HepG2 (cell line): ENCODE measurements at regions not wholly inside any gene's neighbourhood (a gene's known extent, or its start where the extent isn't known, plus 50 kb on each side); places are given as distances from the start of the nearest gene placed in this dataset.

Experiments
- ATAC-seq: fragments of 200-7000 bp; cut with Tn5 transposase; 3 replicates; pipeline ENCODE4 v1.9.1; 2020; ENCODE audit warnings: mild to moderate bottlenecking, moderate library complexity
- BruUV-seq: library from RNA; stranded (reverse); fragments of 400-500 nt; replicated peaks from 2 replicates; lab custom pipeline; 2021; lab: Mats Ljungman, UMichigan
- CTCF ChIA-PET: fragments of 300-600 bp; formaldehyde crosslinking; extraction: SDS; loops from one replicate; lab custom pipeline; 2021; ENCODE audit warnings: low total read pairs, inconsistent platforms, low intra/inter-chr PET ratio; lab: Yijun Ruan, JAX
- POLR2A ChIA-PET: fragments of 350-600 bp; sonication (Branson Sonifier 250); formaldehyde crosslinking; loops from one replicate; lab custom pipeline; 2020; ENCODE audit warnings: antibody characterized with exemption, inconsistent platforms; lab: Yijun Ruan, JAX
- DNase-seq: peaks from one replicate; pipeline ENCODE4 v3.0.0-alpha.2; 2015; ENCODE audit warnings: low spot score
- FAIRE-seq: peaks from 3 replicates; lab custom pipeline; 2011; peaks lifted over from hg19 to GRCh38; lab: Jason Lieb, UNC
- H2AFZ ChIP-seq: one replicate; pipeline ENCODE4 v1.6.1; 2011; ENCODE audit warnings: low read length, inconsistent platforms
- H3K27ac ChIP-seq: fragments of 300-600 bp; 3 replicates; pipeline ENCODE4 v1.8.0; 2011; ENCODE audit warnings: mixed run types, mild to moderate bottlenecking, mixed read lengths, low read length, inconsistent platforms; ENCODE audit not compliant: insufficient read depth; ENCODE audit errors: extremely low read length
- H3K27me3 ChIP-seq, 2 experiments: fragments of 200-600 bp in 1 of 2; 2 replicates in 1 of 2; 3 replicates in 1 of 2; pipeline versions ENCODE4 v1.6.0 to v1.8.0; 2011; ENCODE audit warnings: low read length in 2 of 2, mild to moderate bottlenecking in 2 of 2, moderate library complexity in 2 of 2, inconsistent platforms in 1 of 2; ENCODE audit not compliant: insufficient read depth in 2 of 2, control insufficient read depth in 1 of 2
- H3K36me3 ChIP-seq, 2 experiments: fragments of 200-600 bp in 1 of 2; replicated peaks in 1 of 2; 2 replicates in 1 of 2; 3 replicates in 1 of 2; pipeline versions ENCODE4 v1.5.1 to v1.8.0; 2011; ENCODE audit warnings: low read length in 2 of 2, inconsistent platforms in 1 of 2; ENCODE audit not compliant: insufficient read depth in 2 of 2, control insufficient read depth in 1 of 2
- H3K4me1 ChIP-seq: 2 replicates; pipeline ENCODE4 v1.5.1; 2012; ENCODE audit warnings: low read length, inconsistent platforms; ENCODE audit not compliant: insufficient read depth
- H3K4me2 ChIP-seq: 2 replicates; pipeline ENCODE4 v1.6.0; 2011; ENCODE audit warnings: low read depth, low read length, inconsistent platforms
- H3K4me3 ChIP-seq, 3 experiments: fragments of 200-600 bp in 1 of 3; sonication (generic), shearing (Covaris generic) in 1 of 3; replicated peaks in 1 of 3; 2 replicates each; pipeline ENCODE4 v1.5.1; 2011 to 2016; ENCODE audit warnings: low read length in 3 of 3, inconsistent platforms in 2 of 3, low read depth in 2 of 3, mild to moderate bottlenecking in 2 of 3, control low read depth in 1 of 3, mixed read lengths in 1 of 3; ENCODE audit not compliant: insufficient read depth in 1 of 3
- H3K79me2 ChIP-seq: one replicate; pipeline ENCODE4 v1.6.1; 2011; ENCODE audit warnings: low read length, inconsistent platforms; ENCODE audit not compliant: insufficient read depth
- H3K9ac ChIP-seq: 2 replicates; pipeline ENCODE4 v1.6.0; 2011; ENCODE audit warnings: mild to moderate bottlenecking, low read depth, low read length, inconsistent platforms; ENCODE audit not compliant: insufficient read depth
- H3K9me3 ChIP-seq: 2 replicates; pipeline ENCODE4 v1.5.1; 2012; ENCODE audit warnings: mild to moderate bottlenecking, low read length
- H4K20me1 ChIP-seq: 2 replicates; pipeline ENCODE4 v1.6.0; 2011; ENCODE audit warnings: inconsistent platforms, mild to moderate bottlenecking, low read length, moderate library complexity; ENCODE audit not compliant: insufficient read depth
- DR1 ChIP-seq: sonication (generic); formaldehyde crosslinking; IDR thresholded peaks from 2 replicates; pipeline ENCODE4 v1.8.0; 2021; ENCODE audit warnings: mild to moderate bottlenecking, missing genetic modification reagents, inconsistent platforms
- ISX ChIP-seq: sonication (generic); formaldehyde crosslinking; conservative IDR thresholded peaks from 2 replicates; pipeline ENCODE4 v1.5.0; 2020; ENCODE audit warnings: missing genetic modification reagents
- NFIB ChIP-seq: sonication (generic); formaldehyde crosslinking; IDR thresholded peaks from 2 replicates; pipeline ENCODE4 v1.9.0; 2021; ENCODE audit warnings: missing genetic modification reagents, mild to moderate bottlenecking, borderline replicate concordance
- PHF20 ChIP-seq: sonication (generic); formaldehyde crosslinking; IDR thresholded peaks from 2 replicates; pipeline ENCODE4 v1.5.0; 2020; ENCODE audit warnings: mild to moderate bottlenecking, missing genetic modification reagents
- TCF7L2 ChIP-seq: IDR thresholded peaks from 2 replicates; pipeline ENCODE4 v1.6.1; 2011; ENCODE audit warnings: mild to moderate bottlenecking, low read depth, low read length, moderate library complexity
- TP53 ChIP-seq: sonication (generic); formaldehyde crosslinking; conservative IDR thresholded peaks from 2 replicates; pipeline ENCODE4 v1.4.0; 2020; ENCODE audit warnings: missing genetic modification reagents
- ZBTB20 ChIP-seq: sonication (generic); formaldehyde crosslinking; IDR thresholded peaks from 2 replicates; pipeline ENCODE4 v1.8.1; 2023; ENCODE audit warnings: missing genetic modification reagents, low read depth, mild to moderate bottlenecking, borderline replicate concordance
- ZFP90 ChIP-seq: sonication (generic); formaldehyde crosslinking; IDR thresholded peaks from 2 replicates; pipeline ENCODE4 v1.8.0; 2022; ENCODE audit warnings: missing genetic modification reagents, mild to moderate bottlenecking, inconsistent platforms, borderline replicate concordance
- ZNF44 ChIP-seq: sonication (generic); formaldehyde crosslinking; IDR thresholded peaks from 2 replicates; pipeline ENCODE4 v1.5.1; 2020; ENCODE audit warnings: mild to moderate bottlenecking, missing genetic modification reagents
- ZNF567 ChIP-seq: sonication (generic); formaldehyde crosslinking; IDR thresholded peaks from 2 replicates; pipeline ENCODE4 v1.8.1; 2023; ENCODE audit warnings: mild to moderate bottlenecking, missing genetic modification reagents, borderline replicate concordance
- WGBS: methylation state at CpG from one replicate; pipeline ENCODE4 v1.1.6; 2017; ENCODE audit warnings: low lambda C conversion rate; 5-methylcytosine and 5-hydroxymethylcytosine counted together
- in situ Hi-C: cut with HindIII; loops from 2 replicates; pipeline ENCODE4 v1.10.0; 2017; ENCODE audit warnings: low pct_unique_long_range_greater_than_20kb; ENCODE audit not compliant: extremely low pct_ligation_motif_present
- intact Hi-C: fragments of 100-400 bp; cut with micrococcal nuclease; formaldehyde crosslinking; loops from one replicate; pipeline ENCODE4 v1.10.0; 2022; ENCODE audit not compliant: unreplicated experiment
- TF ChIP-seq, protein P1 (sequence below): sonication (generic); formaldehyde crosslinking; IDR thresholded peaks from 2 replicates; pipeline ENCODE4 v1.5.0; 2020; ENCODE audit warnings: missing genetic modification reagents, mild to moderate bottlenecking, borderline replicate concordance
- TF ChIP-seq, protein P2 (sequence below): fragments of 450-650 bp; IDR thresholded peaks from 2 replicates; pipeline ENCODE4 v1.6.1; 2016
- TF ChIP-seq, protein P3 (sequence below): sonication (generic); formaldehyde crosslinking; IDR thresholded peaks from 2 replicates; pipeline ENCODE4 v1.8.0; 2022; ENCODE audit warnings: missing genetic modification reagents, low read depth, mild to moderate bottlenecking, borderline replicate concordance

DNA sequence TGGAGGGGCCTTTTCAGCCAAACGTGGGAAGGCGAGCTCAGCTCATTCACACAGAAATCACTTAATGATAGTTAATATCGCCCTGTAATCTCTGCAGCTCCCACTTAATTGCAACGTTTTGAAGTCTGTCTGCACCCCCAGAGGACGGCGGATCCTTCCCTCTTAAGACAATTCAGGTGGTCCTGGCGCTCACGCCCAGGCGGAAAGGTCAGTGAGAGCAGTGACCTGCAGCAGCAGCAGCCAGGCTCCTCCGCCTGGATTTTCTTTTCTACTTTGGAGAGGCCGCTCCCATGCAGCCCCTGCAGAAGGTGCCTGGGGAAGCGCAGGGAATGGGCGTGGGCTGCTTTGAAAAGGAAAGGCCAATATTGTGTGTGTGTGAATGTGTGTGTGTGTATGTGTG lies 400.9 kb upstream of the IRX1 start:
- H2AFZ ChIP-seq = no peak overlapping the region
- ATAC-seq (no peak), FAIRE-seq (no peak), DNase-seq (no peak)
- 15% methylated on average over 13 of the region's 13 CpGs for WGBS
- H3K9me3 ChIP-seq = no peaks in the 10 kb centered on the region
- no peaks in the 10 kb centered on the region for H3K36me3 ChIP-seq
- H3K79me2 ChIP-seq = no peaks in the 10 kb centered on the region
- peaks cover 0 to 22% of the 10 kb centered on the region in 2 experiments; a peak in 3 of 5 replicates for H3K27me3 ChIP-seq
- no peak overlapping the region for H3K27ac ChIP-seq
- ChIA-PET POLR2A (no interaction called here), CTCF (no interaction called here)
- H4K20me1 ChIP-seq = no peaks in the 10 kb centered on the region
- no peak overlapping the region for H3K4me2 ChIP-seq
- TF ChIP-seq, protein P1, sequence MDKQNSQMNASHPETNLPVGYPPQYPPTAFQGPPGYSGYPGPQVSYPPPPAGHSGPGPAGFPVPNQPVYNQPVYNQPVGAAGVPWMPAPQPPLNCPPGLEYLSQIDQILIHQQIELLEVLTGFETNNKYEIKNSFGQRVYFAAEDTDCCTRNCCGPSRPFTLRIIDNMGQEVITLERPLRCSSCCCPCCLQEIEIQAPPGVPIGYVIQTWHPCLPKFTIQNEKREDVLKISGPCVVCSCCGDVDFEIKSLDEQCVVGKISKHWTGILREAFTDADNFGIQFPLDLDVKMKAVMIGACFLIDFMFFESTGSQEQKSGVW = no peak
- no peak for TF ChIP-seq ISX
- no peak for TF ChIP-seq PHF20 (CRISPR knock-in tag)
- intact Hi-C loops = no loop called here
- in situ Hi-C loops = no loop called here
- H3K4me1 ChIP-seq = no peaks in the 10 kb centered on the region
- no TSS peak for BruUV-seq
- no peak overlapping the region for H3K4me3 ChIP-seq
- H3K9ac ChIP-seq = no peak overlapping the region

DNA sequence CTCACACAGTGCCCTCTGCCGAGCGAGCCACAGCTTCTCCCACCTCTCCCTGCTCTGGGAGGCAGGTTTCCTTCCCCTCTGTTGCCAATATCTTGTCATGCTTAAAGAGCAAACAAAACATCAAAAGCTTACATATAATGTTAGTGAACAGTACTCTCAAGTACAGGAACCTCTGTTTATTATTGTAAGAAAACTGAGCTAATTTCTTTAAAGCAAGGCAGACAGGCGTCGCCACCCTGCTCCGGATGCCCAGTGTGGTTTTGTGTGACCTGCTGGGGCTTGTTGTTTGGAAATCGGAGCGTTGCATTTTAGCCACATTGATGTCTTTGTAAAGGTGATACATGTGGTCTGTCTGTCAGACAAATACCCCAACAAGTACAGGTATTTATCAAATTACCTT lies 401.4 kb upstream of the IRX1 start:
- Histone ChIP-seq H3K79me2 (no peaks in the 10 kb centered on the region), H3K27me3 (peaks cover 0 to 20% of the 10 kb centered on the region in 2 experiments; a peak in 3 of 5 replicates), H3K9me3 (no peaks in the 10 kb centered on the region), H2AFZ (no peak overlapping the region), H3K4me1 (no peaks in the 10 kb centered on the region), H3K36me3 (no peaks in the 10 kb centered on the region), H3K27ac (no peak overlapping the region), H3K4me3 (no peak overlapping the region), H4K20me1 (no peaks in the 10 kb centered on the region), H3K9ac (no peak overlapping the region), H3K4me2 (no peak overlapping the region)
- intact Hi-C loops = no loop called here
- POLR2A ChIA-PET = no interaction called here
- TF ChIP-seq ZNF44 (CRISPR knock-in tag) (no peak), TCF7L2 (no peak), ZBTB20 (CRISPR knock-in tag) (no peak), ZNF567 (CRISPR knock-in tag) (no peak), TP53 (CRISPR knock-in tag) (no peak), NFIB (CRISPR knock-in tag) (no peak), DR1 (CRISPR knock-in tag) (no peak), ZFP90 (no peak)
- TF ChIP-seq, protein P2, sequence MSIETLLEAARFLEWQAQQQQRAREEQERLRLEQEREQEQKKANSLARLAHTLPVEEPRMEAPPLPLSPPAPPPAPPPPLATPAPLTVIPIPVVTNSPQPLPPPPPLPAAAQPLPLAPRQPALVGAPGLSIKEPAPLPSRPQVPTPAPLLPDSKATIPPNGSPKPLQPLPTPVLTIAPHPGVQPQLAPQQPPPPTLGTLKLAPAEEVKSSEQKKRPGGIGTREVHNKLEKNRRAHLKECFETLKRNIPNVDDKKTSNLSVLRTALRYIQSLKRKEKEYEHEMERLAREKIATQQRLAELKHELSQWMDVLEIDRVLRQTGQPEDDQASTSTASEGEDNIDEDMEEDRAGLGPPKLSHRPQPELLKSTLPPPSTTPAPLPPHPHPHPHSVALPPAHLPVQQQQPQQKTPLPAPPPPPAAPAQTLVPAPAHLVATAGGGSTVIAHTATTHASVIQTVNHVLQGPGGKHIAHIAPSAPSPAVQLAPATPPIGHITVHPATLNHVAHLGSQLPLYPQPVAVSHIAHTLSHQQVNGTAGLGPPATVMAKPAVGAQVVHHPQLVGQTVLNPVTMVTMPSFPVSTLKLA = no peak
- TF ChIP-seq, protein P3, sequence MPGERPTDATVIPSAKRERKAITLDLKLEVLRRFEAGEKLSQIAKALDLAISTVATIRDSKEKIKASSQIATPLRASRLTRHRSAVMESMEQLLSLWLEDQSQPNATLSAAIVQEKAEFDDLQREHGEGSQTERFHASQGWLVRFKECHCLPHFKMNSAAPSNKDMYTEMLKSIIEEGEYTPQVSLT = no peak
- FAIRE-seq (no peak), DNase-seq (no peak), ATAC-seq (no peak)
- CTCF ChIA-PET = no interaction called here
- 30% methylated on average over 5 of the region's 7 CpGs for WGBS
- BruUV-seq = no TSS peak
- in situ Hi-C loops = no loop called here
